UCSD-AML1 (cell line): ENCODE measurements at regions not wholly inside any gene's neighbourhood (a gene's known extent, or its start where the extent isn't known, plus 50 kb on each side); places are given as distances from the start of the nearest gene placed in this dataset.
"Not testable (repeated sequence)": the region's sequence is repeated elsewhere in the genome, so short reads cannot be mapped to it uniquely, and the experiment has no call there.

Experiments
- DNase-seq: peaks from one replicate; lab custom pipeline; 2025; ENCODE audit not compliant: unreplicated experiment; lab: John Stamatoyannopoulos, UW

- no peak for DNase-seq
Measured at GRCh38 chr3:110958313-110959147, 113.1 kb upstream of the NECTIN3 start.

DNA sequence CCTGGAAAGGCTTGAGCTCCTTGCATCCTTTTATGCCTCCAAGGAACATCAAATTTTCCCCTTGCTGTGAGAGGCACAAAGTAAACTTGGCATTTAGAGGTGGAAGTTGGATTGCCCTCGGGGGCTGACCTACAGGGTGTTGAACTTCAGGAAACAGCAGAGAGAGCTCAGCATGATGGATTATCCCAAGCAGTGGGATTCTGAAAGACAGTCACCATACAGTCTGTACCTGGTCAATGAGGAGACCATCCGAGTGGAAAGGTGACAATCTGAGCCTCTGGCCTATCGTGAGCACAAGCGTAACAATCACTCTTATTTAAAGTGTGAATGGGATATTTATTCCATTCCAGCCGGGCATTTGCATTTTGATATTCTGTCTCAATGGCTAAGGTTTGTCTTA, 105.6 kb upstream of the NECTIN3 start:
- DNase-seq, result no peak

DNA sequence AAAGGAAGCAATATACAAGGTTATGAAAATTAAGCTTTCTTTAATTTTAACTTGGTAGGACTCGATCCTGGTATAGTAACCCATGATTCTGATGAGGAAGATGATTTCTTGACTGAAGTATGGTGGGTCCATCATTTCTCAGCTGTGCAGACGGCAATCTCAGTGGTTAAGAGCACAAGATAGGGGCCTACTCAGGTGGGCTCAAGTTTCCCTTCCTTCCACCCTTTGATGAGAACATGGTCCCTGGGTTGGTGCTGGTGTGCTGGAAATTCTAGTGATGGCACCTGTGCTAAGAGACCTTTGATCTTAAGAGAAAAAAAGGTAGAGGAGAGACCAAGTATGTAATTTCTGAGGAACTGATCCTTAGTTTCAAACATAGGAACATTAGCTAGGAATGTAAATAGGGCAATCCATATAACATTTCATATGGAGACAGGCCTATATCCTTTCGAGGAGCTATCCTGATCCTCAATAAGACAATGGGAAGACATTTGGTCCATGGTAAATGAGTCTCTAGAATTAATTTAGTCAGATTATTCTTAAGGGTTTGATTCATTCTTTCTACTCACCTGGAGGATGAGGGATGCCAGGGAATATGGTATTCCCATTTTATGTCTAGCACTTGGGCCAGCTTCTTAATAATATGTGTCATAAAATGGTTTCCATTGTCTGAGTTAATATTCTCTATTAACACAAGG, 104.5 kb upstream of the NECTIN3 start:
- no peak for DNase-seq

GRCh38 chr3:110968076-110968475, 103.5 kb upstream of the NECTIN3 start:
- no peak for DNase-seq

GRCh38 chr3:110969229-110970211, 102.1 kb upstream of the NECTIN3 start:
- no peak for DNase-seq

- DNase-seq, result no peak
Measured at GRCh38 chr3:110971010-110971601, 100.5 kb upstream of the NECTIN3 start.

DNA sequence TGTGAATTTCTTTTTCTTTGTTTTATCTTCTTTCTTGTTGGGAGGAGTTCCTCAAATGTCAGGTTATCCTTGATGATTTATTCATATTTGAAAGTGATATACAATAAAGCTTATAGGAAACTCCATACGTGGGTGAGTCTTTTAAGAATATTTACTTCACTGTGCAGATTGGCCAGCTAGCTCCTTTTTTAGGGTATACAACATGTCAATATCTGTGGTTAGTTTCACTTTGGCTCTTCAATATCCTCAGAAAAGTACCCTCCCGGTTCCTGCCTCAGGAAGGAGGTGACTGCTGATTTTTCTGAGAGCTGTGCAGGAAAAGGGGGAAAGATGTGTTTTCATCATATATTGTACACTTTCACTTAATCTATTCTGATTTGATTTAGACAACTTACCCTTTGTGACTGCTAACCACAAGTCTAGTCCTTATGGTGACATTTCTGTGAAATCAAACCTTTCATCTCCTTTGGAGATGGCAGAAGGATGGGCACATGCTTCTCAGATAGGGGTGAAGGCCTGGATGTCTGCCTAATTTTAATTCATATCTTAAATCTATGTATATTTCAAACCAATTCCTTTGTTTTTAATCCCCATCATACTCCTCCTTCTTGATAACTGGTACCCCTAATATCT, 98.2 kb upstream of the NECTIN3 start:
- DNase-seq, result no peak

DNA sequence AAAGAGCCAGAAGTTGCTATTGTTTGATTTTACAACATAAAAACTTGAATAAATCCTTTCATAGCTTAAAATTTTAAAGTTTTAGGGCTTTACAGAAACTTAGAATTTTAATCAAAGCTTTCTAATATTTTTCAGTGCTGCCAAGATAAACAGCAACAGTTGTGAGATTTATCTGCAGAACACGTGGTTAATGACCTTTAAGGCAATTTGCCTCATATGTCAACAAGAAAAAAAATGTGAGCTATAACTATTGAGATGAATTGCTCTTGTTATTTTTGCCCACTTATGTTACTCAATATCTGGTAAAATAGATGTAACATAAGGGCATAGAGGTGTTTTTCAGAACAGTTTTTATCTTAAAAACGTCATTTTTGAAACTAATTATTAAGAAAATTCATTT, 96.7 kb upstream of the NECTIN3 start:
- no peak for DNase-seq

GRCh38 chr3:110984456-110985250, 87.0 kb upstream of the NECTIN3 start:
- no peak for DNase-seq

DNA sequence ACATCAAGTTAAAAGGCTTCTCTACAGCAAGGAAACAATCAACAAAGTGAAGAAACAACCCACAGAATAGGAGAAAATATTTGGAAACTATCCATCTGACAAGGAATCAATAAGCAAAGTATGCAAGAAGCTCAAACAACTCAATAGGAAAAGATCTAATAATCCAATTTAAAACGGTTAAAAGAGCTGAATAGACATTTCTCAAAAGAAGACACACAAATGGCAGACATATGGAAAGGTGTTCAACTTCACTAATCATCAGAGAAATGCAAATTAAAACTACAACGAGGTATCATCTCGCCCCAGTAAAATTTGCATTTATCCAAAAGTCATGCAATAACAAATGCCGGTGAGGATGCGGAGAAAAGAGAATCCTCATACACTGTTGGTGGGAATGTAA, 82.2 kb upstream of the NECTIN3 start:
- no peak for DNase-seq

DNA sequence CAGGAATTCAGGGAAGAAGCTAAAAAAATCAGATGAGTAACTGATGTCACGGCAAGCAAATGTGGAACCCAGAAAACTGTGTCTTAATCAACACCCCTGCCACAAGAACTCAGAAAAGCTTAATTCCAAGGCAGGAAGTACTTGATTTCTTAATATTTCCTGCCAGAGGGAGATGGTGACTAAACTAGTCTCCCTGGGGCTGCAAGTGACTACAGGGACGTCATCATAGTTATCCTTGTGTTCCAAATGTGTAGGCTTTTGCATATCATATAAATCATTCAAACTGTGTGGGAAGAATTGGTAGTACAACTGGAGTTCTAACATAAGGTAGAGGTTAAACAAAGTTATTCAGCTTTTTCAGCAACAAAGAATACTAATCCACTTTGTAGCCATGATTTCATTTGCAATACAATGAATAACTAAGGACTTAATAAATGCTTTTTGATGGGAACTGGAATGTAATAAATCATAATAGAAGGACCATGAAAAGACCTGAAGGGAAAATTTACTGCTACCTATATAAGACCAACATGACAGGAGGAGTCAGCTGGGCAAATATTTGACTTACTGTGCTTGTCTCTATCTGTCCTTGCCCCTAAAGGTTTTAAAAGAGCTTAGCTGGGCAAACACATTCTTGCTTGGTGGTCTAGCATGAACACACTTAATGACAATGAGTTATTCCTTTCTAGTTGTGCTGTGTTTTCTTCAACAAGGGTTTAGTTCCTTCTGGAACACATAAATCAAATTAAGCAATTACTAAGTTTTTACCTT, 76.0 kb upstream of the NECTIN3 start:
- DNase-seq, result no peak

- DNase-seq, result not testable (repeated sequence)
Measured at GRCh38 chr3:110998766-110999165, 72.8 kb upstream of the NECTIN3 start.

DNA sequence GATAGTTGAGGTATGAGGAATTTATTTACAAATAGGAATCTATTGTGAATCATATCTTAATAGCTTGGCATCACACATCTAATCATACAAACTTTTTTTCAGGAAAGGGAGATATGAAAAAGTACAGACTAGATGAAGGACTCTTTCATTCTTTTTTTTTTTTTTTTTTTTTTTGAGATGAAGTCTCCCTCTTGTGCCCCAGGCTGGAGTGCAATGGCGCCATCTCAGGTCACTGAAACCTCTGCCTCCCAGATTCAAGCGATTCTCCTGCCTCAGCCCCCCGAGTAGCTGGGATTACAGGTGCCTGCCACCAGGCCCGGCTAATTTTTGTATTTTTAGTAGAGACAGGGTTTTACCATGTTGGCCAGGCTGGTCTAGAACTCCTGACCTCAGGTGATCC, 65.1 kb upstream of the NECTIN3 start:
- not testable (repeated sequence) for DNase-seq

- no peak for DNase-seq
Measured at GRCh38 chr3:111012388-111013248, 59.0 kb upstream of the NECTIN3 start.
